Stomach smooth muscle (tissue), 2 donors: ENCODE measurements at regions not wholly inside any gene's neighbourhood (a gene's known extent, or its start where the extent isn't known, plus 50 kb on each side); places are given as distances from the start of the nearest gene placed in this dataset.
"Not testable (repeated sequence)": the region's sequence is repeated elsewhere in the genome, so short reads cannot be mapped to it uniquely, and the experiment has no call there.

Experiments
- H3K27ac ChIP-seq: one replicate; pipeline ENCODE4 v1.7.0; 2013; ENCODE audit warnings: mild to moderate bottlenecking, low read length, inconsistent platforms
- H3K27me3 ChIP-seq, 2 donors: one replicate each; pipeline ENCODE4 v1.7.0; 2013; ENCODE audit warnings: low read length in 2 of 2; ENCODE audit not compliant: insufficient read depth in 2 of 2, control insufficient read depth in 1 of 2
- H3K36me3 ChIP-seq, 2 donors: one replicate each; pipeline ENCODE4 v1.7.0; 2013; ENCODE audit warnings: low read length in 2 of 2; ENCODE audit not compliant: control insufficient read depth in 2 of 2, insufficient read depth in 2 of 2
- H3K4me1 ChIP-seq: one replicate; pipeline ENCODE4 v1.7.0; 2013; ENCODE audit warnings: low read length; ENCODE audit not compliant: control insufficient read depth, insufficient read depth
- H3K4me3 ChIP-seq, 2 donors: one replicate each; pipeline ENCODE4 v1.7.0; 2013; ENCODE audit warnings: low read length in 2 of 2
- H3K9ac ChIP-seq, 2 donors: one replicate each; pipeline ENCODE4 v1.7.0; 2013; ENCODE audit warnings: low read length in 2 of 2, mild to moderate bottlenecking in 1 of 2
- H3K9me3 ChIP-seq, 2 donors: one replicate each; pipeline ENCODE4 v1.7.0; 2013; ENCODE audit warnings: low read length in 2 of 2; ENCODE audit not compliant: control insufficient read depth in 2 of 2
- donor health status: healthy.
- donor health status: Pancreatic carcinoma.

- H3K9ac ChIP-seq: no peak overlapping the region
- H3K4me1 ChIP-seq: no peaks in the 10 kb centered on the region
- no peaks in the 10 kb centered on the region for H3K27me3 ChIP-seq
- H3K36me3 ChIP-seq: no peaks in the 10 kb centered on the region
- no peaks in the 10 kb centered on the region for H3K9me3 ChIP-seq
- H3K4me3 ChIP-seq: no peak overlapping the region
- H3K27ac ChIP-seq: no peak overlapping the region
These were observed 337.6 kb downstream of the FGF10 start for GRCh38 chr5:44051591-44051990.

- no peak overlapping the region for H3K4me3 ChIP-seq
- H3K9ac ChIP-seq: no peak overlapping the region
- no peaks in the 10 kb centered on the region for H3K36me3 ChIP-seq
- H3K27ac ChIP-seq: no peak overlapping the region
- peaks cover 3% of the 10 kb centered on the region for H3K4me1 ChIP-seq
- no peaks in the 10 kb centered on the region for H3K27me3 ChIP-seq
- no peaks in the 10 kb centered on the region for H3K9me3 ChIP-seq
These were observed 340.8 kb downstream of the FGF10 start for GRCh38 chr5:44048276-44048984.

GRCh38 chr5:44046619-44047364 lies 342.4 kb downstream of the FGF10 start:
- peaks cover 3% of the 10 kb centered on the region for H3K4me1 ChIP-seq
- no peak overlapping the region for H3K4me3 ChIP-seq
- no peaks in the 10 kb centered on the region for H3K36me3 ChIP-seq
- H3K9ac ChIP-seq: no peak overlapping the region
- H3K27me3 ChIP-seq: no peaks in the 10 kb centered on the region
- H3K9me3 ChIP-seq: no peaks in the 10 kb centered on the region
- no peak overlapping the region for H3K27ac ChIP-seq

- H3K9me3 ChIP-seq, H3K9ac ChIP-seq, H3K27me3 ChIP-seq, H3K27ac ChIP-seq, H3K36me3 ChIP-seq, H3K4me3 ChIP-seq, H3K4me1 ChIP-seq: not testable (repeated sequence)
These were observed 344.7 kb downstream of the FGF10 start for GRCh38 chr5:44044549-44044948.

- no peaks in the 10 kb centered on the region for H3K36me3 ChIP-seq
- H3K4me1 ChIP-seq: no peaks in the 10 kb centered on the region
- no peak overlapping the region for H3K27ac ChIP-seq
- no peaks in the 10 kb centered on the region for H3K9me3 ChIP-seq
- no peaks in the 10 kb centered on the region for H3K27me3 ChIP-seq
- H3K4me3 ChIP-seq: no peak overlapping the region
- H3K9ac ChIP-seq: no peak overlapping the region
These were observed 361.0 kb downstream of the FGF10 start for GRCh38 chr5:44028226-44028625.

GRCh38 chr5:44022622-44023021 lies 366.6 kb downstream of the FGF10 start:
- Histone ChIP-seq H3K27me3 (no peaks in the 10 kb centered on the region), H3K36me3 (no peaks in the 10 kb centered on the region)

GRCh38 chr5:44011518-44011917 lies 377.7 kb downstream of the FGF10 start:
- Histone ChIP-seq H3K36me3 (no peaks in the 10 kb centered on the region), H3K4me3 (no peak overlapping the region), H3K9me3 (no peaks in the 10 kb centered on the region), H3K9ac (no peak overlapping the region), H3K4me1 (no peaks in the 10 kb centered on the region), H3K27me3 (no peaks in the 10 kb centered on the region), H3K27ac (no peak overlapping the region)

More at GRCh38 chr5:44022622-44023021, 366.6 kb downstream of the FGF10 start:
- Histone ChIP-seq H3K4me1 (no peaks in the 10 kb centered on the region), H3K9me3 (no peaks in the 10 kb centered on the region), H3K9ac (no peak overlapping the region), H3K4me3 (no peak overlapping the region), H3K27ac (no peak overlapping the region)

GRCh38 chr5:44002381-44002901 lies 386.8 kb downstream of the FGF10 start:
- Histone ChIP-seq H3K9me3 (no peaks in the 10 kb centered on the region), H3K36me3 (no peaks in the 10 kb centered on the region), H3K27ac (no peak overlapping the region), H3K27me3 (no peaks in the 10 kb centered on the region), H3K4me1 (no peaks in the 10 kb centered on the region), H3K4me3 (no peak overlapping the region), H3K9ac (no peak overlapping the region)

- no peaks in the 10 kb centered on the region for H3K9me3 ChIP-seq
- no peak overlapping the region for H3K9ac ChIP-seq
- no peaks in the 10 kb centered on the region for H3K27me3 ChIP-seq
- H3K4me1 ChIP-seq: no peaks in the 10 kb centered on the region
- H3K4me3 ChIP-seq: no peak overlapping the region
- H3K27ac ChIP-seq: no peak overlapping the region
- H3K36me3 ChIP-seq: no peaks in the 10 kb centered on the region
These were observed 387.4 kb downstream of the FGF10 start for GRCh38 chr5:44001675-44002380.

- Histone ChIP-seq H3K27ac (no peak overlapping the region), H3K27me3 (no peaks in the 10 kb centered on the region), H3K4me1 (no peaks in the 10 kb centered on the region), H3K4me3 (no peak overlapping the region), H3K9me3 (no peaks in the 10 kb centered on the region), H3K36me3 (no peaks in the 10 kb centered on the region), H3K9ac (no peak overlapping the region)
These were observed 388.0 kb downstream of the FGF10 start for GRCh38 chr5:44001236-44001635.
